GM12892 (cell line): ENCODE measurements at regions not wholly inside any gene's neighbourhood (a gene's known extent, or its start where the extent isn't known, plus 50 kb on each side); places are given as distances from the start of the nearest gene placed in this dataset.

Source experiments
- POLR2A ChIP-seq: IDR thresholded peaks from 2 replicates; pipeline ENCODE4 v1.6.1; 2011; ENCODE audit warnings: low read depth, low read length, control low read depth
- POLR2AphosphoS5 ChIP-seq: IDR thresholded peaks from 2 replicates; pipeline ENCODE4 v1.6.1; 2011; ENCODE audit warnings: low read depth, low read length, control low read depth
- TAF1 ChIP-seq: IDR thresholded peaks from 2 replicates; pipeline ENCODE4 v1.6.1; 2011; ENCODE audit warnings: low read depth, mild to moderate bottlenecking, control low read depth, low read length, borderline replicate concordance

DNA sequence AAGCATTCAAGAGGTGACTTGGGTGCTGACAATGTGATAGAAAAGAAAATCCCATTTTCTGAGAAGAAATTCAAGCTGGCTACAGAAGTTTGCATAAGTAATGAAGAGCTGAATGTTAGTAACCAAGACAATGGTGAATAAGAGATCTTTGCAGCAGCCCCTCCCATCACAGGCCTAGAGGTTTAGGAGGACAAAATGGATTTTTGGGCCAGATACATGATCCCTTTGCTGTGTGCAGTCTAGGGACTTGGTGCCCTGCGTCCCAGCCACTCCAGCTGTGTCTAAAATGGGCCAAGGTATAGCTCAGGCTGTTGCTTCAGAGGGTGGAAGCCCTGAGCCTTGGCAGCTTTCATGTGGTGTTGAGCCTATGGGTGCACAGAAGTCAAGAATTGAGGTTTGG is 107.0 kb upstream of the EPHA5 start:
- TF ChIP-seq POLR2AphosphoS5 (no peak), POLR2A (no peak), TAF1 (no peak)
